ENCODE measurements at regions not wholly inside any gene's neighbourhood (a gene's known extent, or its start where the extent isn't known, plus 50 kb on each side); places are given as distances from the start of the nearest gene placed in this dataset.

- DNase-seq = no peak
- Histone ChIP-seq H3K9me3 (ENCODE audit: low read length) (no peaks in the 10 kb centered on the region), H3K4me2 (ENCODE audit: low read length) (no peak overlapping the region), H3K9me2 (replicated peaks; ENCODE audit: low read length) (no peaks in the 10 kb centered on the region), H3K27ac (ENCODE audit: low read length) (no peak overlapping the region), H3K79me2 (ENCODE audit: low read length) (no peaks in the 10 kb centered on the region), H3K4me3 (ENCODE audit: low read length) (no peak overlapping the region), H3K27me3 (ENCODE audit: low read length) (no peaks in the 10 kb centered on the region), H3K9ac (ENCODE audit: low read length) (no peak overlapping the region), H4K20me1 (ENCODE audit: low read length) (no peaks in the 10 kb centered on the region), H3K36me3 (ENCODE audit: low read depth, low read length) (no peaks in the 10 kb centered on the region), H3F3A (ENCODE audit: low read length, unreplicated experiment) (no peaks in the 10 kb centered on the region), H2AFZ (ENCODE audit: low read length) (no peak overlapping the region), H3K4me1 (ENCODE audit: insufficient read depth, low read length) (no peaks in the 10 kb centered on the region)
- CTCF ChIA-PET = no interaction called here
- intact Hi-C loops (cut with micrococcal nuclease) = no loop called here
- BruUV-seq (replicated peaks) = no TSS peak
- no peak for TF ChIP-seq EZH2phosphoT487 (IDR thresholded peaks at IDR 0.05; ENCODE audit: borderline replicate concordance, low read length)
- no peak for TF ChIP-seq EZH2 (IDR thresholded peaks at IDR 0.05; ENCODE audit: low read length, unreplicated experiment)
- no peak for TF ChIP-seq CTCF (conservative IDR thresholded peaks at IDR 0.05; ENCODE audit: low read depth, low read length)
- POLR2A ChIA-PET (ENCODE audit: unreplicated experiment) = no interaction called here
- ATAC-seq = no peak
Observed at GRCh38 chrX:27381419-27381818, 81.7 kb downstream of the PPP4R3C start.

- ChIA-PET CTCF (no interaction called here), POLR2A (ENCODE audit: unreplicated experiment) (no interaction called here)
- H4K20me1 ChIP-seq (ENCODE audit: low read length) = no peaks in the 10 kb centered on the region
- no peaks in the 10 kb centered on the region for H3K79me2 ChIP-seq (ENCODE audit: low read length)
- H3K4me2 ChIP-seq (ENCODE audit: low read length) = no peak overlapping the region
- no peaks in the 10 kb centered on the region for H3K9me3 ChIP-seq (ENCODE audit: low read length)
- no peak overlapping the region for H3K9ac ChIP-seq (ENCODE audit: low read length)
- no peaks in the 10 kb centered on the region for H3K9me2 ChIP-seq (replicated peaks; ENCODE audit: low read length)
- ATAC-seq = no peak
- H3K36me3 ChIP-seq (ENCODE audit: low read depth, low read length) = no peaks in the 10 kb centered on the region
- intact Hi-C loops (cut with micrococcal nuclease) = no loop called here
- no peak overlapping the region for H2AFZ ChIP-seq (ENCODE audit: low read length)
- H3K27ac ChIP-seq (ENCODE audit: low read length) = no peak overlapping the region
- DNase-seq = peak; percentile 15
- H3F3A ChIP-seq (ENCODE audit: low read length, unreplicated experiment) = no peaks in the 10 kb centered on the region
- no peaks in the 10 kb centered on the region for H3K27me3 ChIP-seq (ENCODE audit: low read length)
- no TSS peak for BruUV-seq (replicated peaks)
- no peaks in the 10 kb centered on the region for H3K4me1 ChIP-seq (ENCODE audit: insufficient read depth, low read length)
- H3K4me3 ChIP-seq (ENCODE audit: low read length) = no peak overlapping the region
- TF ChIP-seq EZH2phosphoT487 (IDR thresholded peaks at IDR 0.05; ENCODE audit: borderline replicate concordance, low read length) = no peak
Observed at GRCh38 chrX:27380163-27380845, 82.8 kb downstream of the PPP4R3C start.

- POLR2A ChIA-PET (ENCODE audit: unreplicated experiment) = no interaction called here
- no peaks in the 10 kb centered on the region for H3F3A ChIP-seq (ENCODE audit: low read length, unreplicated experiment)
- DNase-seq (no peak), ATAC-seq (no peak)
- no TSS peak for BruUV-seq (replicated peaks)
- CTCF ChIA-PET = no interaction called here
- H3K79me2 ChIP-seq (ENCODE audit: low read length) = no peaks in the 10 kb centered on the region
- no peak overlapping the region for H3K9ac ChIP-seq (ENCODE audit: low read length)
- no peak overlapping the region for H3K4me3 ChIP-seq (ENCODE audit: low read length)
- H3K27ac ChIP-seq (ENCODE audit: low read length) = no peak overlapping the region
- H3K4me2 ChIP-seq (ENCODE audit: low read length) = no peak overlapping the region
- H3K9me3 ChIP-seq (ENCODE audit: low read length) = no peaks in the 10 kb centered on the region
- intact Hi-C loops (cut with micrococcal nuclease) = no loop called here
- H2AFZ ChIP-seq (ENCODE audit: low read length) = no peak overlapping the region
- H3K4me1 ChIP-seq (ENCODE audit: insufficient read depth, low read length) = no peaks in the 10 kb centered on the region
- no peak for TF ChIP-seq CTCF (conservative IDR thresholded peaks at IDR 0.05; ENCODE audit: low read depth, low read length)
- no peak for TF ChIP-seq EZH2 (IDR thresholded peaks at IDR 0.05; ENCODE audit: low read length, unreplicated experiment)
- no peak for TF ChIP-seq EZH2phosphoT487 (IDR thresholded peaks at IDR 0.05; ENCODE audit: borderline replicate concordance, low read length)
- no peaks in the 10 kb centered on the region for H4K20me1 ChIP-seq (ENCODE audit: low read length)
- H3K9me2 ChIP-seq (replicated peaks; ENCODE audit: low read length) = no peaks in the 10 kb centered on the region
- H3K36me3 ChIP-seq (ENCODE audit: low read depth, low read length) = no peaks in the 10 kb centered on the region
- no peaks in the 10 kb centered on the region; the same call in 1 of the 2 replicates for H3K27me3 ChIP-seq (ENCODE audit: low read length)
Observed at GRCh38 chrX:27354021-27354420, 109.1 kb downstream of the PPP4R3C start.

Data from PC-3 (cell line).